OCI-LY7 (cell line): ENCODE measurements at regions not wholly inside any gene's neighbourhood (a gene's known extent, or its start where the extent isn't known, plus 50 kb on each side); places are given as distances from the start of the nearest gene placed in this dataset.

Source experiments
- BruUV-seq: library from RNA; stranded (reverse); fragments of 400-500 nt; replicated peaks from 2 replicates; lab custom pipeline; 2021; lab: Mats Ljungman, UMichigan
- CTCF ChIA-PET: fragments of 300-600 bp; sonication (Branson Sonifier 250); formaldehyde crosslinking; loops from one replicate; lab custom pipeline; 2022; ENCODE audit warnings: antibody characterized with exemption; ENCODE audit not compliant: unreplicated experiment; lab: Charles Lee
- POLR2A ChIA-PET: fragments of 300-600 bp; sonication (Branson Sonifier 250); formaldehyde crosslinking; loops from one replicate; lab custom pipeline; 2022; ENCODE audit warnings: antibody characterized with exemption; lab: Charles Lee
- DNase-seq: peaks from one replicate; pipeline ENCODE4 v3.0.0-alpha.2; 2015; ENCODE audit warnings: low spot score
- H2AFZ ChIP-seq: fragments of 200-600 bp; sonication (generic), shearing (Covaris generic); 2 replicates; pipeline ENCODE4 v1.6.1; 2014; ENCODE audit warnings: mild to moderate bottlenecking, antibody characterized with exemption, low read length, moderate library complexity
- H3K27ac ChIP-seq: fragments of 200-600 bp; sonication (generic); 2 replicates; pipeline ENCODE4 v1.5.1; 2014; ENCODE audit warnings: mixed run types, low read depth, mild to moderate bottlenecking, moderate library complexity, low read length, inconsistent platforms; ENCODE audit not compliant: poor library complexity, severe bottlenecking
- H3K36me3 ChIP-seq: fragments of 200-600 bp; sonication (generic); 2 replicates; pipeline ENCODE4 v1.6.1; 2014; ENCODE audit warnings: mild to moderate bottlenecking, antibody characterized with exemption, low read length, moderate library complexity, mixed read lengths; ENCODE audit not compliant: insufficient read depth
- H3K4me1 ChIP-seq: fragments of 200-600 bp; sonication (generic); 2 replicates; pipeline ENCODE4 v1.5.1; 2014; ENCODE audit warnings: mild to moderate bottlenecking, low read length; ENCODE audit not compliant: insufficient read depth, poor library complexity, severe bottlenecking
- H3K4me2 ChIP-seq: fragments of 200-600 bp; sonication (generic); 2 replicates; pipeline ENCODE4 v1.6.1; 2014; ENCODE audit warnings: mild to moderate bottlenecking, low read length
- H3K4me3 ChIP-seq: fragments of 200-600 bp; sonication (generic); 2 replicates; pipeline ENCODE4 v1.5.1; 2014; ENCODE audit warnings: mild to moderate bottlenecking, low read depth, low read length; ENCODE audit not compliant: poor library complexity, severe bottlenecking
- H3K79me2 ChIP-seq: fragments of 200-600 bp; sonication (generic); 2 replicates; pipeline ENCODE4 v1.6.1; 2016; ENCODE audit warnings: low read depth, mild to moderate bottlenecking, low read length, moderate library complexity, mixed read lengths; ENCODE audit not compliant: insufficient read depth
- H3K9me2 ChIP-seq: fragments of 200-600 bp; sonication (generic); 2 replicates; pipeline ENCODE4 v1.6.1; 2016; ENCODE audit warnings: mild to moderate bottlenecking, low read length, mixed read lengths; ENCODE audit not compliant: insufficient read depth
- H3K9me3 ChIP-seq: fragments of 200-600 bp; sonication (generic); 2 replicates; pipeline ENCODE4 v1.6.1; 2014; ENCODE audit warnings: mild to moderate bottlenecking, mixed run types, low read length, mixed read lengths
- H4K20me1 ChIP-seq: fragments of 200-600 bp; sonication (generic); 2 replicates; pipeline ENCODE4 v1.6.1; 2014; ENCODE audit warnings: mild to moderate bottlenecking, antibody characterized with exemption, low read length, moderate library complexity, mixed read lengths; ENCODE audit not compliant: insufficient read depth
- CTCF ChIP-seq: fragments of 200-600 bp; sonication (generic); conservative IDR thresholded peaks from 2 replicates; pipeline ENCODE4 v1.5.1; 2014; ENCODE audit warnings: mild to moderate bottlenecking, antibody characterized with exemption, low read length, moderate library complexity, mixed read lengths
- EZH2phosphoT487 ChIP-seq: fragments of 200-600 bp; sonication (generic); IDR thresholded peaks from 2 replicates; pipeline ENCODE4 v1.6.1; 2018; ENCODE audit warnings: low read depth, borderline replicate concordance, mild to moderate bottlenecking, mixed run types, antibody characterized with exemption, low read length, moderate library complexity, mixed read lengths
- intact Hi-C: fragments of 100-400 bp; cut with micrococcal nuclease; formaldehyde crosslinking; loops from one replicate; pipeline ENCODE4 v1.10.0; 2022; ENCODE audit not compliant: unreplicated experiment

GRCh38 chr4:54823616-54824015 is 165.9 kb downstream of the KIT start:
- Histone ChIP-seq H3K4me2 (no peak overlapping the region), H2AFZ (no peak overlapping the region), H4K20me1 (no peaks in the 10 kb centered on the region), H3K79me2 (no peaks in the 10 kb centered on the region), H3K4me3 (no peak overlapping the region), H3K27ac (no peak overlapping the region), H3K36me3 (no peaks in the 10 kb centered on the region), H3K4me1 (no peaks in the 10 kb centered on the region), H3K9me2 (no peaks in the 10 kb centered on the region), H3K9me3 (no peaks in the 10 kb centered on the region)
- TF ChIP-seq EZH2phosphoT487: no peak
- no peak for TF ChIP-seq CTCF
- ChIA-PET POLR2A (no interaction called here), CTCF (no interaction called here)
- no TSS peak for BruUV-seq
- no peak for DNase-seq
- intact Hi-C loops: no loop called here

- no peaks in the 10 kb centered on the region for H3K36me3 ChIP-seq
- TF ChIP-seq CTCF (no peak), EZH2phosphoT487 (no peak)
- BruUV-seq: no TSS peak
- no peaks in the 10 kb centered on the region for H3K79me2 ChIP-seq
- H3K9me3 ChIP-seq: no peaks in the 10 kb centered on the region
- H4K20me1 ChIP-seq: no peaks in the 10 kb centered on the region
- H3K4me2 ChIP-seq: no peak overlapping the region
- ChIA-PET CTCF (no interaction called here), POLR2A (no interaction called here)
- H3K27ac ChIP-seq: no peak overlapping the region
- DNase-seq: no peak
- no peaks in the 10 kb centered on the region for H3K4me1 ChIP-seq
- H3K9me2 ChIP-seq: no peaks in the 10 kb centered on the region
- H2AFZ ChIP-seq: no peak overlapping the region
- H3K4me3 ChIP-seq: no peak overlapping the region
- intact Hi-C loops: no loop called here
These were observed 161.3 kb downstream of the KIT start for GRCh38 chr4:54819034-54819433.

- TF ChIP-seq EZH2phosphoT487 (no peak), CTCF (no peak)
- Histone ChIP-seq H3K79me2 (no peaks in the 10 kb centered on the region), H3K4me1 (no peaks in the 10 kb centered on the region), H3K4me3 (no peak overlapping the region), H3K36me3 (no peaks in the 10 kb centered on the region), H3K4me2 (no peak overlapping the region), H3K9me3 (no peaks in the 10 kb centered on the region), H2AFZ (no peak overlapping the region), H4K20me1 (no peaks in the 10 kb centered on the region), H3K9me2 (no peaks in the 10 kb centered on the region), H3K27ac (no peak overlapping the region)
- no peak for DNase-seq
- CTCF ChIA-PET: no interaction called here
- POLR2A ChIA-PET: no interaction called here
- intact Hi-C loops: no loop called here
- no TSS peak for BruUV-seq
These were observed 160.7 kb downstream of the KIT start for GRCh38 chr4:54818481-54818880.
